H1 (cell line): ENCODE measurements at regions not wholly inside any gene's neighbourhood (a gene's known extent, or its start where the extent isn't known, plus 50 kb on each side); places are given as distances from the start of the nearest gene placed in this dataset. TPM values are rescaled to one million over a fixed set of nuclear protein-coding genes. Genes with fewer than 3 reads are reported as not detected.

Experiments used
- small RNA-seq: library from polyadenylated mRNA; stranded (forward); fragments of <200 nt; extraction: miRNeasy Mini kit (QIAGEN cat#:217004); gene quantifications from one replicate; pipeline ENCODE3, GENCODE V24; 2013; ENCODE audit not compliant: insufficient read depth

Small RNA genes in the stretch of these regions (small RNA-seq; reads per million reads assigned to genes)
- not detected for gene RNA5SP144
